Hepatocyte (in vitro differentiated cells): ENCODE measurements at regions not wholly inside any gene's neighbourhood (a gene's known extent, or its start where the extent isn't known, plus 50 kb on each side); places are given as distances from the start of the nearest gene placed in this dataset.
"Not testable (repeated sequence)": the region's sequence is repeated elsewhere in the genome, so short reads cannot be mapped to it uniquely, and the experiment has no call there.

Experiments
- DNase-seq: peaks from one replicate; pipeline ENCODE4 v3.0.0-alpha.2; 2016; ENCODE audit warnings: low spot score
- H2AFZ ChIP-seq: fragments of 200-600 bp; sonication (generic); 2 replicates; pipeline ENCODE4 v1.6.0; 2016; ENCODE audit warnings: antibody characterized with exemption, mild to moderate bottlenecking
- H3K27ac ChIP-seq: fragments of 200-600 bp; sonication (generic); 2 replicates; pipeline ENCODE4 v1.5.1; 2016; ENCODE audit warnings: mild to moderate bottlenecking
- H3K27me3 ChIP-seq: fragments of 200-600 bp; sonication (generic); 2 replicates; pipeline ENCODE4 v1.6.1; 2016
- H3K36me3 ChIP-seq: fragments of 200-600 bp; sonication (generic); replicated peaks from 2 replicates; pipeline ENCODE4 v1.5.1; 2016; ENCODE audit warnings: low read depth; ENCODE audit not compliant: insufficient read depth
- H3K4me1 ChIP-seq: fragments of 200-600 bp; sonication (generic); 2 replicates; pipeline ENCODE4 v1.5.1; 2016; ENCODE audit warnings: mild to moderate bottlenecking, moderate library complexity; ENCODE audit not compliant: insufficient read depth
- H3K4me2 ChIP-seq: fragments of 200-600 bp; sonication (generic); 2 replicates; pipeline ENCODE4 v1.6.0; 2016
- H3K4me3 ChIP-seq: fragments of 200-600 bp; sonication (generic); 2 replicates; pipeline ENCODE4 v1.5.1; 2016; ENCODE audit warnings: mild to moderate bottlenecking
- H3K79me2 ChIP-seq: fragments of 200-600 bp; sonication (generic); 2 replicates; pipeline ENCODE4 v1.6.0; 2017; ENCODE audit warnings: mild to moderate bottlenecking
- H3K9me2 ChIP-seq: fragments of 200-600 bp; sonication (generic); replicated peaks from 2 replicates; pipeline ENCODE4 v1.6.0; 2017; ENCODE audit warnings: mild to moderate bottlenecking; ENCODE audit not compliant: insufficient read depth
- H3K9me3 ChIP-seq: fragments of 200-600 bp; sonication (generic); 2 replicates; pipeline ENCODE4 v1.5.1; 2016; ENCODE audit warnings: low read depth, mild to moderate bottlenecking
- H4K20me1 ChIP-seq: fragments of 200-600 bp; sonication (generic); 2 replicates; pipeline ENCODE4 v1.6.0; 2016; ENCODE audit warnings: mild to moderate bottlenecking; ENCODE audit not compliant: insufficient read depth, poor library complexity, severe bottlenecking
- CTCF ChIP-seq: fragments of 200-600 bp; sonication (generic); IDR thresholded peaks from 2 replicates; pipeline ENCODE4 v1.5.1; 2016; ENCODE audit warnings: antibody characterized with exemption, mild to moderate bottlenecking; ENCODE audit not compliant: poor library complexity
- EZH2 ChIP-seq: fragments of 200-600 bp; sonication (generic); IDR thresholded peaks from 2 replicates; pipeline ENCODE4 v1.6.1; 2016; ENCODE audit warnings: antibody characterized with exemption, mild to moderate bottlenecking, borderline replicate concordance
- EZH2phosphoT487 ChIP-seq: fragments of 200-600 bp; sonication (generic); IDR thresholded peaks from one replicate; pipeline ENCODE4 v1.6.1; 2018; ENCODE audit warnings: antibody characterized with exemption, mild to moderate bottlenecking, low read depth, moderate library complexity; ENCODE audit not compliant: unreplicated experiment, severe bottlenecking
- WGBS: methylation state at CpG from one replicate; pipeline ENCODE4 v1.1.6; 2016; ENCODE audit warnings: low lambda C conversion rate; ENCODE audit errors: missing lambda C conversion rate; 5-methylcytosine and 5-hydroxymethylcytosine counted together

DNA sequence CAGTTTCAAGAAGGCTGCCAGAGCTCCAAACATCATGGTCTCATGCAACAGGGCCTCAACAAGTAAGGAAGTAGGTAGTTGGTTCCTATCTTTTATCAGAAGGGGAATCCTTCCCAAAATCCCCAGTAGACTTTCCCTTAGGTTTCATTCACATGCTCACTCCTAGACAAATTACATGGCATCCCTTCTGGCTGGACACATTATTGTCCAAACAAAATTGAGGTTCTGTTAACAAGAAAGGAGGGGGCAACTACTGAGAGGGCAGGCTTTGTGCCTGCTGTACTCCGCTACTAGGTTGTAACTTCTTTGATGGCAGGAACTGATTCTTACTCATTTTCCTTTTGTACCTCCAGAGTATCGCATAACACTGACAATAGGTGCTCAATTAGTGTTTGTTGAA, 56.0 kb upstream of the OSMR start:
- H4K20me1 ChIP-seq: no peaks in the 10 kb centered on the region
- no peak overlapping the region for H3K4me3 ChIP-seq
- H2AFZ ChIP-seq: no peak overlapping the region
- no peaks in the 10 kb centered on the region for H3K9me3 ChIP-seq
- no peak overlapping the region for H3K27ac ChIP-seq
- 95% methylated on average over 2 of the region's 2 CpGs for WGBS
- H3K4me2 ChIP-seq: no peak overlapping the region
- no peaks in the 10 kb centered on the region for H3K36me3 ChIP-seq
- no peaks in the 10 kb centered on the region for H3K79me2 ChIP-seq
- no peaks in the 10 kb centered on the region for H3K27me3 ChIP-seq
- no peaks in the 10 kb centered on the region for H3K4me1 ChIP-seq
- DNase-seq: no peak
- no peaks in the 10 kb centered on the region for H3K9me2 ChIP-seq
- TF ChIP-seq CTCF (no peak), EZH2phosphoT487 (no peak), EZH2 (no peak)

DNA sequence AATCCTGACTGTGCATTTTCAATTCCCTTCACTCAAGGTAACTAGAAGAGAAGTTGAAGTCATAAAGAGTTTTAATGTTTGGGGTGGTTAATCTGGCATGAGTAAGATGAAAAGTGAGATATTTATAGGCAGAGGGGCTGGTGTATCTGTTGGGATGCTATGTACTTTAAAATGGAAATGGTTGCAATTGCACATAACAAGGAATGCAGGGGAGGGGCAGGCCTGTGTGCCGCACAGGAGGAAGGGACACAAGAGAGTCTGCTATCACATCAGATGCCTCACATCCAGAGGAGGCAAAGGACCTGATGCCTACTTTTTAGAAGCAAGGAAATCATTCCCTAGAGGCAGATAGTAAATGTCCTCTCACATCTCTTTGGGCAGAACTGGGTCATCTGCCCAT, 55.5 kb upstream of the OSMR start:
- Histone ChIP-seq H3K9me2 (no peaks in the 10 kb centered on the region), H3K27ac (no peak overlapping the region), H3K4me2 (no peak overlapping the region), H4K20me1 (no peaks in the 10 kb centered on the region), H3K79me2 (no peaks in the 10 kb centered on the region), H3K36me3 (no peaks in the 10 kb centered on the region), H2AFZ (no peak overlapping the region), H3K27me3 (no peaks in the 10 kb centered on the region), H3K9me3 (no peaks in the 10 kb centered on the region), H3K4me1 (no peaks in the 10 kb centered on the region), H3K4me3 (no peak overlapping the region)
- no peak for DNase-seq
- WGBS: 87% methylated on average over 1 of the region's 1 CpG
- TF ChIP-seq EZH2: no peak
- TF ChIP-seq EZH2phosphoT487: no peak
- TF ChIP-seq CTCF: no peak

GRCh38 chr5:38790891-38791290, 54.9 kb upstream of the OSMR start:
- DNase-seq: no peak
- H3K27me3 ChIP-seq: no peaks in the 10 kb centered on the region
- WGBS: 68% methylated on average over 2 of the region's 2 CpGs
- H3K36me3 ChIP-seq: no peaks in the 10 kb centered on the region
- no peak overlapping the region for H3K27ac ChIP-seq
- no peak overlapping the region for H3K4me3 ChIP-seq
- no peaks in the 10 kb centered on the region for H3K4me1 ChIP-seq
- H4K20me1 ChIP-seq: no peaks in the 10 kb centered on the region
- no peaks in the 10 kb centered on the region for H3K79me2 ChIP-seq
- no peak overlapping the region for H3K4me2 ChIP-seq
- no peak overlapping the region for H2AFZ ChIP-seq
- TF ChIP-seq EZH2: no peak
- TF ChIP-seq EZH2phosphoT487: no peak
- TF ChIP-seq CTCF: no peak
- H3K9me3 ChIP-seq: no peaks in the 10 kb centered on the region
- H3K9me2 ChIP-seq: no peaks in the 10 kb centered on the region

GRCh38 chr5:38793099-38793498, 52.7 kb upstream of the OSMR start:
- no peak overlapping the region for H3K27ac ChIP-seq
- no peaks in the 10 kb centered on the region for H3K4me1 ChIP-seq
- no peaks in the 10 kb centered on the region for H3K79me2 ChIP-seq
- no peaks in the 10 kb centered on the region for H4K20me1 ChIP-seq
- TF ChIP-seq EZH2phosphoT487 (no peak), EZH2 (no peak), CTCF (no peak)
- no peaks in the 10 kb centered on the region for H3K9me3 ChIP-seq
- no peak overlapping the region for H3K4me2 ChIP-seq
- DNase-seq: no peak
- 87% methylated on average over 3 of the region's 3 CpGs for WGBS
- H2AFZ ChIP-seq: no peak overlapping the region
- H3K36me3 ChIP-seq: no peaks in the 10 kb centered on the region
- no peaks in the 10 kb centered on the region for H3K9me2 ChIP-seq
- no peaks in the 10 kb centered on the region for H3K27me3 ChIP-seq
- no peak overlapping the region for H3K4me3 ChIP-seq

DNA sequence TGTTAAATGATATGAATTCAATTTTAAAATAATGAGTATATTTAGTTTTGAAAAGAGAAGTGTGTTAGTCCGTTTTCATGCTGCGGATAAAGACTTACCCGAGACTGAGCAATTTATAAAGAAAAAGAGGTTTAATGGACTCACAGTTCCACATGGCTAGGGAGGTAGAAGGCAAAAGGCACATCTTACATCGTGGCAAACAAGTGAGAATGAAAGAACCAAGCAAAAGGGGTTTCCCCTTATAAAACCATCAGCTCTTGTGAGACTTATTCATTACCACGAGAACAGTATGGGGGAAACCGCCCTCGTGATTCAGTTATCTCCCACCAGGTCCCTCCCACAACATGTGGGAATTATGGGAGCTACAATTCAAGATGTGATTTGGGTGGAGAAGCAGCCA, 51.8 kb upstream of the OSMR start:
- not testable (repeated sequence) for H3K4me1 ChIP-seq, H3K36me3 ChIP-seq, H3K9me2 ChIP-seq, H2AFZ ChIP-seq, H3K27ac ChIP-seq, H3K4me2 ChIP-seq, DNase-seq, H3K4me3 ChIP-seq, H4K20me1 ChIP-seq, H3K9me3 ChIP-seq, H3K27me3 ChIP-seq, H3K79me2 ChIP-seq
- whole genome bisulfite sequencing: 90% methylated on average over 7 of the region's 7 CpGs
